Esophagus squamous epithelium (tissue), 4 donors: ENCODE measurements at regions not wholly inside any gene's neighbourhood (a gene's known extent, or its start where the extent isn't known, plus 50 kb on each side); places are given as distances from the start of the nearest gene placed in this dataset.

Experiments used
- CTCF ChIP-seq, 6 experiments: fragments of 450-650 bp in 4 of 6; fragments of 200-600 bp in 2 of 6; sonication (generic) in 2 of 6; IDR thresholded peaks; one replicate each; pipeline ENCODE4 v1.5.1; 2016 to 2019; ENCODE audit warnings: antibody characterized with exemption in 6 of 6, mild to moderate bottlenecking in 4 of 6, moderate library complexity in 4 of 6
- POLR2A ChIP-seq, 4 donors: fragments of 450-650 bp; IDR thresholded peaks; one replicate each; pipeline ENCODE4 v1.6.1; 2017; ENCODE audit warnings: antibody characterized with exemption in 4 of 4, mild to moderate bottlenecking in 4 of 4, moderate library complexity in 3 of 4

GRCh38 chr2:128440666-128441340, 122.1 kb upstream of the HS6ST1 start:
- TF ChIP-seq CTCF (IDR thresholded peaks at IDR 0.05) = no peak
- no peak for TF ChIP-seq POLR2A (IDR thresholded peaks at IDR 0.05)
